ENCODE measurements at regions not wholly inside any gene's neighbourhood (a gene's known extent, or its start where the extent isn't known, plus 50 kb on each side); places are given as distances from the start of the nearest gene placed in this dataset.

DNA sequence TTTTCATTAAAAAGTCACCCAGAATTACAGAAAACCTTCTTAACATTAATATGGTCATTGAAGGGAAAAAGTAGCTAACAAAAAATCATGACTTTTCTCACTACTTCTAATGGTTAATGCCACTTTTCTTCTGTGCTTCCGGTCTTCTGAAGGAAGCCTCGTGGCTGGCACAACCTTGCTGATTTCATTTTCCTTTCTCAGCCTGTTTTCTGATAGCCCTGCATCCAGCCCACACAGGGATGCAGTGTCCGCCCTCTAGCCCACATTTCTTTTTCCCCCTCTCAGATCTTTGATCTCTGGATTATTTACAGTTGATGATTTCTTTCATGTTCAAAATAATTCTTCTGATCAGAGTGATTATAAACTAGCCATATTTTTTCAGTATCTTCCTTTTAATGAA lies 655.4 kb upstream of the EPHA7 start:
- TF ChIP-seq, protein P1, sequence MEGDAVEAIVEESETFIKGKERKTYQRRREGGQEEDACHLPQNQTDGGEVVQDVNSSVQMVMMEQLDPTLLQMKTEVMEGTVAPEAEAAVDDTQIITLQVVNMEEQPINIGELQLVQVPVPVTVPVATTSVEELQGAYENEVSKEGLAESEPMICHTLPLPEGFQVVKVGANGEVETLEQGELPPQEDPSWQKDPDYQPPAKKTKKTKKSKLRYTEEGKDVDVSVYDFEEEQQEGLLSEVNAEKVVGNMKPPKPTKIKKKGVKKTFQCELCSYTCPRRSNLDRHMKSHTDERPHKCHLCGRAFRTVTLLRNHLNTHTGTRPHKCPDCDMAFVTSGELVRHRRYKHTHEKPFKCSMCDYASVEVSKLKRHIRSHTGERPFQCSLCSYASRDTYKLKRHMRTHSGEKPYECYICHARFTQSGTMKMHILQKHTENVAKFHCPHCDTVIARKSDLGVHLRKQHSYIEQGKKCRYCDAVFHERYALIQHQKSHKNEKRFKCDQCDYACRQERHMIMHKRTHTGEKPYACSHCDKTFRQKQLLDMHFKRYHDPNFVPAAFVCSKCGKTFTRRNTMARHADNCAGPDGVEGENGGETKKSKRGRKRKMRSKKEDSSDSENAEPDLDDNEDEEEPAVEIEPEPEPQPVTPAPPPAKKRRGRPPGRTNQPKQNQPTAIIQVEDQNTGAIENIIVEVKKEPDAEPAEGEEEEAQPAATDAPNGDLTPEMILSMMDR (IDR thresholded peaks at IDR 0.05) = no peak
- TF ChIP-seq EZH2 (IDR thresholded peaks at IDR 0.05) = no peak

Measured in neural progenitor cell (in vitro differentiated cells).